ENCODE measurements at regions not wholly inside any gene's neighbourhood (a gene's known extent, or its start where the extent isn't known, plus 50 kb on each side); places are given as distances from the start of the nearest gene placed in this dataset.

GRCh38 chrX:35456891-35457290 lies 341.3 kb upstream of the MAGEB16 start:
- Histone ChIP-seq H3K79me2 (ENCODE audit: insufficient read depth, low read length) (no peaks in the 10 kb centered on the region), H3K27ac (ENCODE audit: extremely low read length, insufficient read depth, low read length) (no peak overlapping the region), H2AFZ (ENCODE audit: low read length) (no peak overlapping the region), H4K20me1 (ENCODE audit: insufficient read depth, low read length) (no peaks in the 10 kb centered on the region), H3K9ac (ENCODE audit: insufficient read depth, low read depth, low read length) (no peak overlapping the region), H3K4me1 (ENCODE audit: insufficient read depth, low read length) (no peaks in the 10 kb centered on the region), H3K36me3 (replicated peaks in 1 of 2; ENCODE audit: control insufficient read depth in 1 of 2, insufficient read depth in 2 of 2, low read length in 2 of 2) (no peaks in the 10 kb centered on the region), H3K27me3 (ENCODE audit: control insufficient read depth in 1 of 2, insufficient read depth in 2 of 2, low read length in 2 of 2) (no peaks in the 10 kb centered on the region), H3K9me3 (ENCODE audit: low read length) (peaks cover 6% of the 10 kb centered on the region), H3K4me3 (replicated peaks in 1 of 3; ENCODE audit: insufficient read depth in 1 of 3, low read depth in 2 of 3, low read length in 3 of 3) (no peak overlapping the region), H3K4me2 (ENCODE audit: low read depth, low read length) (no peak overlapping the region)
- FAIRE-seq = no peak
- DNase-seq (ENCODE audit: low spot score) = no peak
- no peak for ATAC-seq
- no TSS peak for BruUV-seq (replicated peaks)
- POLR2A ChIA-PET = no interaction called here
- 53% methylated on average over 1 of the region's 1 CpG for WGBS (ENCODE audit: low lambda C conversion rate)
- intact Hi-C loops (cut with micrococcal nuclease; ENCODE audit: unreplicated experiment) = no loop called here
- CTCF ChIA-PET (ENCODE audit: low intra/inter-chr PET ratio, low total read pairs) = no interaction called here
- in situ Hi-C loops (cut with HindIII; ENCODE audit: extremely low pct_ligation_motif_present, low pct_unique_long_range_greater_than_20kb) = no loop called here
- TF ChIP-seq REL (CRISPR knock-in tag; conservative IDR thresholded peaks at IDR 0.05) = no peak
- no peak for TF ChIP-seq ZNF18 (CRISPR knock-in tag; IDR thresholded peaks at IDR 0.05; ENCODE audit: insufficient replicate concordance)
- TF ChIP-seq MTA1 (CRISPR knock-in tag; IDR thresholded peaks at IDR 0.05; ENCODE audit: borderline replicate concordance) = no peak
- no peak for TF ChIP-seq ZSCAN21 (CRISPR knock-in tag; IDR thresholded peaks at IDR 0.05; ENCODE audit: borderline replicate concordance)
- TF ChIP-seq, protein P1, sequence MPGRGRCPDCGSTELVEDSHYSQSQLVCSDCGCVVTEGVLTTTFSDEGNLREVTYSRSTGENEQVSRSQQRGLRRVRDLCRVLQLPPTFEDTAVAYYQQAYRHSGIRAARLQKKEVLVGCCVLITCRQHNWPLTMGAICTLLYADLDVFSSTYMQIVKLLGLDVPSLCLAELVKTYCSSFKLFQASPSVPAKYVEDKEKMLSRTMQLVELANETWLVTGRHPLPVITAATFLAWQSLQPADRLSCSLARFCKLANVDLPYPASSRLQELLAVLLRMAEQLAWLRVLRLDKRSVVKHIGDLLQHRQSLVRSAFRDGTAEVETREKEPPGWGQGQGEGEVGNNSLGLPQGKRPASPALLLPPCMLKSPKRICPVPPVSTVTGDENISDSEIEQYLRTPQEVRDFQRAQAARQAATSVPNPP (CRISPR knock-in tag; IDR thresholded peaks at IDR 0.05) = no peak
- no peak for TF ChIP-seq EZH2 (conservative IDR thresholded peaks at IDR 0.05; ENCODE audit: low read depth, low read length)
- no peak for TF ChIP-seq ZNF749 (CRISPR knock-in tag; IDR thresholded peaks at IDR 0.05; ENCODE audit: borderline replicate concordance)
- TF ChIP-seq ZBTB42 (CRISPR knock-in tag; IDR thresholded peaks at IDR 0.05) = no peak
- TF ChIP-seq IKZF4 (CRISPR knock-in tag; IDR thresholded peaks at IDR 0.05; ENCODE audit: borderline replicate concordance, low read depth, not compliant biosample characterization) = no peak
- no peak for TF ChIP-seq GPBP1L1 (CRISPR knock-in tag; IDR thresholded peaks at IDR 0.05)
- no peak for TF ChIP-seq MZF1 (CRISPR knock-in tag; IDR thresholded peaks at IDR 0.05; ENCODE audit: borderline replicate concordance)
- TF ChIP-seq, protein P2, sequence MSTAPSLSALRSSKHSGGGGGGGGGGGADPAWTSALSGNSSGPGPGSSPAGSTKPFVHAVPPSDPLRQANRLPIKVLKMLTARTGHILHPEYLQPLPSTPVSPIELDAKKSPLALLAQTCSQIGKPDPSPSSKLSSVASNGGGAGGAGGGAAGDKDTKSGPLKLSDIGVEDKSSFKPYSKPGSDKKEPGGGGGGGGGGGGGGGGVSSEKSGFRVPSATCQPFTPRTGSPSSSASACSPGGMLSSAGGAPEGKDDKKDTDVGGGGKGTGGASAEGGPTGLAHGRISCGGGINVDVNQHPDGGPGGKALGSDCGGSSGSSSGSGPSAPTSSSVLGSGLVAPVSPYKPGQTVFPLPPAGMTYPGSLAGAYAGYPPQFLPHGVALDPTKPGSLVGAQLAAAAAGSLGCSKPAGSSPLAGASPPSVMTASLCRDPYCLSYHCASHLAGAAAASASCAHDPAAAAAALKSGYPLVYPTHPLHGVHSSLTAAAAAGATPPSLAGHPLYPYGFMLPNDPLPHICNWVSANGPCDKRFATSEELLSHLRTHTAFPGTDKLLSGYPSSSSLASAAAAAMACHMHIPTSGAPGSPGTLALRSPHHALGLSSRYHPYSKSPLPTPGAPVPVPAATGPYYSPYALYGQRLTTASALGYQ (CRISPR knock-in tag; IDR thresholded peaks at IDR 0.05) = no peak
- no peak for TF ChIP-seq TAF1 (CRISPR knock-in tag; IDR thresholded peaks at IDR 0.05)
- TF ChIP-seq HNF1B (CRISPR knock-in tag; IDR thresholded peaks at IDR 0.05) = no peak
- no peak for TF ChIP-seq FLYWCH1 (CRISPR knock-in tag; IDR thresholded peaks at IDR 0.05)

Measured in HepG2 (cell line).